Panc1 (cell line): ENCODE measurements at regions not wholly inside any gene's neighbourhood (a gene's known extent, or its start where the extent isn't known, plus 50 kb on each side); places are given as distances from the start of the nearest gene placed in this dataset.

ENCODE experiments used
- ATAC-seq: fragments of 200-7000 bp; cut with Tn5 transposase; 2 replicates; pipeline ENCODE4 v1.9.1; 2020; ENCODE audit warnings: mild to moderate bottlenecking, moderate library complexity
- BruUV-seq: library from RNA; stranded (reverse); fragments of 400-500 nt; replicated peaks from 2 replicates; lab custom pipeline; 2021; lab: Mats Ljungman, UMichigan
- CTCF ChIA-PET: fragments of 300-600 bp; sonication (Branson Sonifier 250); formaldehyde crosslinking; loops from one replicate; lab custom pipeline; 2022; ENCODE audit warnings: antibody characterized with exemption; lab: Charles Lee
- POLR2A ChIA-PET: fragments of 300-600 bp; sonication (Branson Sonifier 250); formaldehyde crosslinking; loops from one replicate; lab custom pipeline; 2022; ENCODE audit warnings: antibody characterized with exemption; lab: Charles Lee
- DNase-seq: peaks from one replicate; pipeline ENCODE4 v3.0.0-alpha.2; 2010; ENCODE audit warnings: low read depth, low spot score
- H3K27ac ChIP-seq: 2 replicates; pipeline ENCODE4 v1.5.1; 2011; ENCODE audit warnings: mild to moderate bottlenecking, low read length, inconsistent platforms
- H3K27me3 ChIP-seq: fragments of 200-500 bp; sonication (Bioruptor generic); 2 replicates; pipeline ENCODE4 v1.6.0; 2014; ENCODE audit warnings: low read length, inconsistent platforms; ENCODE audit not compliant: control insufficient read depth, insufficient read depth
- H3K36me3 ChIP-seq: fragments of 200-500 bp; sonication (Bioruptor generic); 2 replicates; pipeline ENCODE4 v1.5.1; 2014; ENCODE audit warnings: inconsistent platforms, mild to moderate bottlenecking, low read length, moderate library complexity; ENCODE audit not compliant: control insufficient read depth, insufficient read depth
- H3K4me1 ChIP-seq: 2 replicates; pipeline ENCODE4 v1.5.1; 2011; ENCODE audit warnings: inconsistent platforms, mild to moderate bottlenecking, low read length, moderate library complexity; ENCODE audit not compliant: control insufficient read depth, insufficient read depth
- H3K4me3 ChIP-seq, 2 experiments: 2 replicates each; pipeline ENCODE4 v1.5.1; 2011 to 2012; ENCODE audit warnings: low read depth in 2 of 2, low read length in 2 of 2, mild to moderate bottlenecking in 2 of 2, inconsistent platforms in 1 of 2, moderate library complexity in 1 of 2
- H3K9me3 ChIP-seq: fragments of 200-500 bp; sonication (Bioruptor generic); 2 replicates; pipeline ENCODE4 v1.5.1; 2014; ENCODE audit warnings: low read depth, mild to moderate bottlenecking, inconsistent platforms, low read length, moderate library complexity; ENCODE audit not compliant: control insufficient read depth, insufficient read depth
- CTCF ChIP-seq: fragments of 450-650 bp; IDR thresholded peaks from 2 replicates; pipeline ENCODE4 v1.5.1; 2017; ENCODE audit warnings: mild to moderate bottlenecking
- POLR2AphosphoS5 ChIP-seq: IDR thresholded peaks from 2 replicates; pipeline ENCODE4 v1.6.1; 2012; ENCODE audit warnings: mild to moderate bottlenecking, low read depth, low read length, moderate library complexity
- REST ChIP-seq, 2 experiments: IDR thresholded peaks; 2 replicates each; pipeline ENCODE4 v1.6.1; 2011 to 2012; ENCODE audit warnings: low read depth in 2 of 2, control low read depth in 1 of 2, low read length in 1 of 2, mild to moderate bottlenecking in 1 of 2, moderate library complexity in 1 of 2; ENCODE audit not compliant: insufficient read depth in 1 of 2
- SIN3A ChIP-seq: IDR thresholded peaks from 2 replicates; pipeline ENCODE4 v1.6.1; 2012; ENCODE audit warnings: low read depth, mild to moderate bottlenecking, low read length, moderate library complexity, borderline replicate concordance; ENCODE audit not compliant: insufficient read depth
- TCF7L2 ChIP-seq: IDR thresholded peaks from 2 replicates; pipeline ENCODE4 v1.6.1; 2011; ENCODE audit warnings: mild to moderate bottlenecking, low read depth, low read length, inconsistent platforms
- in situ Hi-C: cut with HindIII; loops from 2 replicates; pipeline ENCODE4 v1.10.0; 2016; ENCODE audit warnings: low sequenced_read_pairs, low pct_unique_long_range_greater_than_20kb
- intact Hi-C: fragments of 100-400 bp; cut with micrococcal nuclease; formaldehyde crosslinking; loops from one replicate; pipeline ENCODE4 v1.10.0; 2022; ENCODE audit not compliant: unreplicated experiment

GRCh38 chr19:28291874-28292273, 921.1 kb downstream of the UQCRFS1 start:
- intact Hi-C loops: no loop called here
- H3K4me3 ChIP-seq: no peak overlapping the region
- ChIA-PET CTCF (no interaction called here), POLR2A (no interaction called here)
- H3K9me3 ChIP-seq: no peaks in the 10 kb centered on the region
- no peak for TF ChIP-seq CTCF
- DNase-seq: no peak
- peaks cover 11% of the 10 kb centered on the region; the same call in 1 of the 2 replicates for H3K4me1 ChIP-seq
- H3K27ac ChIP-seq: no peak overlapping the region
- in situ Hi-C loops: no loop called here
- ATAC-seq: no peak
- no TSS peak for BruUV-seq
- H3K36me3 ChIP-seq: no peaks in the 10 kb centered on the region
- H3K27me3 ChIP-seq: no peaks in the 10 kb centered on the region

GRCh38 chr19:28290963-28291657, 921.8 kb downstream of the UQCRFS1 start:
- ATAC-seq: no peak
- Histone ChIP-seq H3K4me3 (no peak overlapping the region), H3K9me3 (no peaks in the 10 kb centered on the region), H3K36me3 (no peaks in the 10 kb centered on the region), H3K27ac (no peak overlapping the region), H3K4me1 (peaks cover 11% of the 10 kb centered on the region; the same call in 1 of the 2 replicates), H3K27me3 (no peaks in the 10 kb centered on the region)
- ChIA-PET POLR2A (no interaction called here), CTCF (no interaction called here)
- intact Hi-C loops: no loop called here
- BruUV-seq: no TSS peak
- DNase-seq: no peak
- TF ChIP-seq REST (IDR thresholded peaks at IDR 0.05; ENCODE audit: insufficient read depth in 1 of 2, low read depth in 2 of 2, low read length in 1 of 2) (no peak), POLR2AphosphoS5 (no peak), CTCF (no peak), SIN3A (no peak), TCF7L2 (no peak)
- in situ Hi-C loops: no loop called here
